Skeletal muscle tissue (tissue), 3 donors: ENCODE measurements at regions not wholly inside any gene's neighbourhood (a gene's known extent, or its start where the extent isn't known, plus 50 kb on each side); places are given as distances from the start of the nearest gene placed in this dataset.

ENCODE experiments used
- H3K27ac ChIP-seq: one replicate; pipeline ENCODE4 v1.7.0; 2013; ENCODE audit warnings: mild to moderate bottlenecking, low read depth, low read length, inconsistent platforms
- H3K27me3 ChIP-seq, 3 donors: one replicate each; pipeline ENCODE4 v1.7.0; 2013; ENCODE audit warnings: low read length in 3 of 3; ENCODE audit not compliant: control insufficient read depth in 3 of 3, insufficient read depth in 3 of 3
- H3K36me3 ChIP-seq, 3 donors: one replicate each; pipeline ENCODE4 v1.7.0; 2013; ENCODE audit warnings: low read length in 3 of 3; ENCODE audit not compliant: control insufficient read depth in 3 of 3, insufficient read depth in 3 of 3
- H3K4me1 ChIP-seq, 3 donors: one replicate each; pipeline ENCODE4 v1.7.0; 2013; ENCODE audit warnings: low read length in 3 of 3, mild to moderate bottlenecking in 3 of 3; ENCODE audit not compliant: control insufficient read depth in 3 of 3, insufficient read depth in 3 of 3
- H3K4me3 ChIP-seq, 3 donors: one replicate each; pipeline ENCODE4 v1.7.0; 2013; ENCODE audit warnings: low read length in 3 of 3
- H3K9ac ChIP-seq, 3 donors: one replicate each; pipeline ENCODE4 v1.7.0; 2013; ENCODE audit warnings: low read length in 3 of 3, mild to moderate bottlenecking in 3 of 3, moderate library complexity in 2 of 3, low read depth in 1 of 3
- H3K9me3 ChIP-seq, 3 donors: one replicate each; pipeline ENCODE4 v1.7.0; 2013; ENCODE audit warnings: low read length in 3 of 3; ENCODE audit not compliant: control insufficient read depth in 3 of 3
- donor health status: Osteomylitis.

- Histone ChIP-seq H3K9me3 (no peaks in the 10 kb centered on the region), H3K27ac (no peak overlapping the region), H3K4me1 (no peaks in the 10 kb centered on the region), H3K9ac (no peak overlapping the region), H3K36me3 (no peaks in the 10 kb centered on the region), H3K27me3 (no peaks in the 10 kb centered on the region), H3K4me3 (no peak overlapping the region)
These were observed 330.1 kb downstream of the MAN2A1 start for GRCh38 chr5:110019780-110020179.

- no peaks in the 10 kb centered on the region for H3K27me3 ChIP-seq
- no peaks in the 10 kb centered on the region for H3K36me3 ChIP-seq
- no peak overlapping the region for H3K9ac ChIP-seq
- H3K27ac ChIP-seq = no peak overlapping the region
- no peak overlapping the region for H3K4me3 ChIP-seq
- no peaks in the 10 kb centered on the region for H3K4me1 ChIP-seq
- H3K9me3 ChIP-seq = peaks cover 0 to 2% (median 0%) of the 10 kb centered on the region in 3 donors
These were observed 331.5 kb downstream of the MAN2A1 start for GRCh38 chr5:110021251-110021650.

- Histone ChIP-seq H3K27me3 (no peaks in the 10 kb centered on the region), H3K9ac (no peak overlapping the region), H3K27ac (no peak overlapping the region), H3K36me3 (no peaks in the 10 kb centered on the region), H3K9me3 (peaks cover 0 to 2% (median 0%) of the 10 kb centered on the region in 3 donors), H3K4me3 (no peak overlapping the region), H3K4me1 (no peaks in the 10 kb centered on the region)
These were observed 335.4 kb downstream of the MAN2A1 start for GRCh38 chr5:110025160-110025559.

GRCh38 chr5:110027527-110028322 lies 338.0 kb downstream of the MAN2A1 start:
- Histone ChIP-seq H3K4me1 (no peaks in the 10 kb centered on the region), H3K9ac (no peak overlapping the region), H3K27ac (no peak overlapping the region), H3K27me3 (no peaks in the 10 kb centered on the region), H3K4me3 (no peak overlapping the region), H3K9me3 (peaks cover 0 to 2% (median 0%) of the 10 kb centered on the region in 3 donors), H3K36me3 (no peaks in the 10 kb centered on the region)

GRCh38 chr5:110031402-110032140 lies 341.8 kb downstream of the MAN2A1 start:
- Histone ChIP-seq H3K4me1 (no peaks in the 10 kb centered on the region), H3K27ac (no peak overlapping the region), H3K4me3 (no peak overlapping the region), H3K27me3 (no peaks in the 10 kb centered on the region), H3K9ac (no peak overlapping the region), H3K36me3 (no peaks in the 10 kb centered on the region), H3K9me3 (no peaks in the 10 kb centered on the region)

GRCh38 chr5:110032376-110032775 lies 342.6 kb downstream of the MAN2A1 start:
- Histone ChIP-seq H3K4me1 (no peaks in the 10 kb centered on the region), H3K9me3 (no peaks in the 10 kb centered on the region), H3K27ac (no peak overlapping the region), H3K27me3 (no peaks in the 10 kb centered on the region), H3K9ac (no peak overlapping the region), H3K4me3 (no peak overlapping the region), H3K36me3 (no peaks in the 10 kb centered on the region)

- no peak overlapping the region for H3K27ac ChIP-seq
- no peaks in the 10 kb centered on the region for H3K36me3 ChIP-seq
- H3K4me1 ChIP-seq = no peaks in the 10 kb centered on the region
These were observed 344.4 kb downstream of the MAN2A1 start for GRCh38 chr5:110034056-110034600.

GRCh38 chr5:110038297-110038997 lies 348.7 kb downstream of the MAN2A1 start:
- H3K27me3 ChIP-seq = no peaks in the 10 kb centered on the region
- no peaks in the 10 kb centered on the region for H3K9me3 ChIP-seq
- H3K9ac ChIP-seq = no peak overlapping the region
- H3K4me1 ChIP-seq = no peaks in the 10 kb centered on the region
- no peaks in the 10 kb centered on the region for H3K36me3 ChIP-seq
- H3K4me3 ChIP-seq = no peak overlapping the region
- no peak overlapping the region for H3K27ac ChIP-seq

More at GRCh38 chr5:110034056-110034600, 344.4 kb downstream of the MAN2A1 start:
- Histone ChIP-seq H3K9me3 (no peaks in the 10 kb centered on the region), H3K27me3 (no peaks in the 10 kb centered on the region), H3K4me3 (no peak overlapping the region), H3K9ac (no peak overlapping the region)

GRCh38 chr5:110040178-110040577 lies 350.5 kb downstream of the MAN2A1 start:
- Histone ChIP-seq H3K4me3 (no peak overlapping the region), H3K4me1 (no peaks in the 10 kb centered on the region), H3K27me3 (no peaks in the 10 kb centered on the region), H3K36me3 (no peaks in the 10 kb centered on the region), H3K27ac (no peak overlapping the region), H3K9ac (no peak overlapping the region), H3K9me3 (no peaks in the 10 kb centered on the region)
